Endothelial cell of umbilical vein (primary cell): ENCODE measurements at regions not wholly inside any gene's neighbourhood (a gene's known extent, or its start where the extent isn't known, plus 50 kb on each side); places are given as distances from the start of the nearest gene placed in this dataset.

Source experiments
- BruUV-seq: library from RNA; stranded (reverse); fragments of 400-500 nt; replicated peaks from 2 replicates; lab custom pipeline; 2021; lab: Mats Ljungman, UMichigan
- CTCF ChIA-PET: fragments of 300-600, 350-600 bp; sonication (Branson Sonifier 250); formaldehyde crosslinking; loops from one replicate; lab custom pipeline; 2021; ENCODE audit warnings: antibody characterized with exemption, inconsistent platforms; lab: Charles Lee
- POLR2A ChIA-PET: fragments of 300-600, 350-600 bp; sonication (Branson Sonifier 250); formaldehyde crosslinking; loops from one replicate; lab custom pipeline; 2021; ENCODE audit warnings: antibody characterized with exemption, inconsistent platforms; lab: Charles Lee
- DNase-seq: peaks from one replicate; pipeline ENCODE4 v3.0.0-alpha.2; 2011; ENCODE audit warnings: low read depth, low spot score
- FAIRE-seq: peaks from 2 replicates; lab custom pipeline; 2011; peaks lifted over from hg19 to GRCh38; lab: Jason Lieb, UNC
- H2AFZ ChIP-seq: 2 replicates; pipeline ENCODE4 v1.6.0; 2012; ENCODE audit warnings: low read depth, low read length, control low read depth, inconsistent platforms
- H3K27ac ChIP-seq: 2 replicates; pipeline ENCODE4 v1.5.1; 2011; ENCODE audit warnings: low read depth, mild to moderate bottlenecking, control low read depth, low read length, moderate library complexity; ENCODE audit not compliant: insufficient read depth
- H3K27me3 ChIP-seq, 2 experiments: 2 replicates each; pipeline versions ENCODE4 v1.6.0 to v1.6.1; 2011; ENCODE audit warnings: low read length in 2 of 2, mixed read lengths in 1 of 2; ENCODE audit not compliant: control insufficient read depth in 2 of 2, insufficient read depth in 2 of 2
- H3K36me3 ChIP-seq, 2 experiments: 2 replicates in 1 of 2; 3 replicates in 1 of 2; pipeline ENCODE4 v1.5.1; 2011; ENCODE audit warnings: low read length in 2 of 2, mild to moderate bottlenecking in 1 of 2, moderate library complexity in 1 of 2; ENCODE audit not compliant: control insufficient read depth in 2 of 2, insufficient read depth in 2 of 2; ENCODE audit errors: extremely low read depth in 1 of 2
- H3K4me1 ChIP-seq: 3 replicates; pipeline ENCODE4 v1.5.1; 2011; ENCODE audit warnings: mild to moderate bottlenecking, low read length; ENCODE audit not compliant: control insufficient read depth, insufficient read depth; ENCODE audit errors: extremely low read depth
- H3K4me2 ChIP-seq: 2 replicates; pipeline ENCODE4 v1.6.1; 2011; ENCODE audit warnings: low read length, control low read depth, mixed read lengths; ENCODE audit not compliant: insufficient read depth
- H3K4me3 ChIP-seq, 3 experiments: fragments of 200-600 bp in 1 of 3; sonication (generic), shearing (Covaris generic) in 1 of 3; replicated peaks in 1 of 3; 2 replicates each; pipeline ENCODE4 v1.5.1; 2011 to 2016; ENCODE audit warnings: control low read depth in 3 of 3, low read length in 3 of 3, mild to moderate bottlenecking in 2 of 3, inconsistent platforms in 1 of 3, low read depth in 1 of 3, moderate library complexity in 1 of 3; ENCODE audit not compliant: insufficient read depth in 1 of 3
- H3K79me2 ChIP-seq: 2 replicates; pipeline ENCODE4 v1.6.0; 2012; ENCODE audit warnings: low read length, inconsistent platforms; ENCODE audit not compliant: control insufficient read depth, insufficient read depth
- H3K9ac ChIP-seq: replicated peaks from 2 replicates; pipeline ENCODE3; 2011; ENCODE audit warnings: low read length, control low read depth; ENCODE audit not compliant: insufficient read depth; ENCODE audit errors: extremely low read depth
- H3K9me1 ChIP-seq: replicated peaks from 3 replicates; pipeline ENCODE4 v1.6.0; 2011; ENCODE audit warnings: mild to moderate bottlenecking, low read length; ENCODE audit not compliant: control insufficient read depth, insufficient read depth; ENCODE audit errors: extremely low read depth
- H3K9me3 ChIP-seq: replicated peaks from 2 replicates; pipeline ENCODE4 v1.5.1; 2012; ENCODE audit warnings: low read length, inconsistent platforms; ENCODE audit not compliant: control insufficient read depth, insufficient read depth
- H4K20me1 ChIP-seq: replicated peaks from 2 replicates; pipeline ENCODE3; 2011; ENCODE audit warnings: mild to moderate bottlenecking, low read length; ENCODE audit not compliant: control insufficient read depth, insufficient read depth; ENCODE audit errors: extremely low read depth
- EZH2 ChIP-seq: IDR thresholded peaks from 2 replicates; pipeline ENCODE4 v1.6.1; 2012; ENCODE audit warnings: borderline replicate concordance, low read depth, mild to moderate bottlenecking, moderate library complexity, low read length, inconsistent platforms; ENCODE audit not compliant: severe bottlenecking
- FOS ChIP-seq: IDR thresholded peaks from 2 replicates; pipeline ENCODE4 v1.6.1; 2011; ENCODE audit warnings: mild to moderate bottlenecking, low read length, moderate library complexity, borderline replicate concordance; ENCODE audit not compliant: insufficient read depth
- GATA2 ChIP-seq: IDR thresholded peaks from 2 replicates; pipeline ENCODE4 v1.7.0; 2011; ENCODE audit warnings: low read depth, mild to moderate bottlenecking, moderate library complexity, mixed read lengths, low read length; ENCODE audit not compliant: insufficient read length, insufficient read depth
- JUN ChIP-seq: IDR thresholded peaks from 2 replicates; pipeline ENCODE4 v1.6.1; 2011; ENCODE audit warnings: borderline replicate concordance, low read depth; ENCODE audit not compliant: insufficient read length, insufficient read depth
- MYC ChIP-seq: IDR thresholded peaks from one replicate; pipeline ENCODE4 v1.6.1; 2011; ENCODE audit warnings: mild to moderate bottlenecking, low read depth, low read length
- POLR2A ChIP-seq: IDR thresholded peaks from 2 replicates; pipeline ENCODE4 v1.6.1; 2012; ENCODE audit warnings: low read depth, mild to moderate bottlenecking, control low read depth, low read length
- POLR2AphosphoS5 ChIP-seq: IDR thresholded peaks from 2 replicates; pipeline ENCODE4 v1.6.1; 2012; ENCODE audit warnings: low read depth, mild to moderate bottlenecking, control low read depth, low read length, moderate library complexity; ENCODE audit not compliant: insufficient read depth
- dilution Hi-C: fragments of 300-500 bp; cut with MboI; formaldehyde crosslinking; loops from one replicate; pipeline ENCODE4 v1.15.0; 2019; ENCODE audit warnings: low sequenced_read_pairs; ENCODE audit not compliant: extremely low pct_ligation_motif_present
- intact Hi-C: fragments of 100-400 bp; cut with micrococcal nuclease; formaldehyde crosslinking; loops from one replicate; pipeline ENCODE4 v1.10.0; 2022
- TF ChIP-seq, protein P1 (sequence below), 2 donors: IDR thresholded peaks; 1 replicate in 1 of 2; 2 replicates in 1 of 2; pipeline ENCODE4 v1.5.1; 2011; ENCODE audit warnings: low read length in 2 of 2, mild to moderate bottlenecking in 2 of 2, moderate library complexity in 2 of 2, control low read depth in 1 of 2, inconsistent platforms in 1 of 2, low read depth in 1 of 2; ENCODE audit not compliant: insufficient read depth in 1 of 2; ENCODE audit errors: extremely low read depth in 1 of 2
- TF ChIP-seq, protein P2 (sequence below): IDR thresholded peaks from 2 replicates; pipeline ENCODE4 v1.6.1; 2011; ENCODE audit not compliant: insufficient read depth, insufficient read length

DNA sequence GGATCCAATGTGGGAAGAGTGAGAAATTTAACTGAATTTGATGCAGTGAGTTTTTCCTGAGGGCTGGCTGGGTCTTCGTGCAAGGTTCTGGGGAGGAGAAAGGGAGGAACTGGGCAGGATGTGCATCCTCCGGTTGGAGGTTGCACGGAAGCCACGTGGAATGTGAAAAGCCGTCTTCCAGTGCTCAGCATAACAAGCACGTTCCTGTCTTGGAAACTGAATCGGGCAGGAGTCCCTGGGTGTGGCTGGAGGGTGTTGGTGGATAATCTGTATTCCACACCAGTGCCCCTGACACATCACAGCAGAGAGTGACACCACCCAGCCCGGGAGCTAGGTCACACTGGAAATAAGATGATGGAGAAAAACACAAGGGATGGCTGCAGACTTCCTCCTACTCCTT, 154.3 kb downstream of the C5orf15 start:
- FAIRE-seq (no peak), DNase-seq (no peak)
- dilution Hi-C loops (no loop called here), intact Hi-C loops (no loop called here)
- no peak overlapping the region for H3K27ac ChIP-seq
- no peaks in the 10 kb centered on the region for H3K9me3 ChIP-seq
- TF ChIP-seq GATA2, result no peak
- no peak for TF ChIP-seq FOS
- no peak for TF ChIP-seq JUN
- TF ChIP-seq POLR2AphosphoS5, result no peak
- TF ChIP-seq MYC, result no peak
- TF ChIP-seq, protein P1, sequence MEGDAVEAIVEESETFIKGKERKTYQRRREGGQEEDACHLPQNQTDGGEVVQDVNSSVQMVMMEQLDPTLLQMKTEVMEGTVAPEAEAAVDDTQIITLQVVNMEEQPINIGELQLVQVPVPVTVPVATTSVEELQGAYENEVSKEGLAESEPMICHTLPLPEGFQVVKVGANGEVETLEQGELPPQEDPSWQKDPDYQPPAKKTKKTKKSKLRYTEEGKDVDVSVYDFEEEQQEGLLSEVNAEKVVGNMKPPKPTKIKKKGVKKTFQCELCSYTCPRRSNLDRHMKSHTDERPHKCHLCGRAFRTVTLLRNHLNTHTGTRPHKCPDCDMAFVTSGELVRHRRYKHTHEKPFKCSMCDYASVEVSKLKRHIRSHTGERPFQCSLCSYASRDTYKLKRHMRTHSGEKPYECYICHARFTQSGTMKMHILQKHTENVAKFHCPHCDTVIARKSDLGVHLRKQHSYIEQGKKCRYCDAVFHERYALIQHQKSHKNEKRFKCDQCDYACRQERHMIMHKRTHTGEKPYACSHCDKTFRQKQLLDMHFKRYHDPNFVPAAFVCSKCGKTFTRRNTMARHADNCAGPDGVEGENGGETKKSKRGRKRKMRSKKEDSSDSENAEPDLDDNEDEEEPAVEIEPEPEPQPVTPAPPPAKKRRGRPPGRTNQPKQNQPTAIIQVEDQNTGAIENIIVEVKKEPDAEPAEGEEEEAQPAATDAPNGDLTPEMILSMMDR (IDR thresholded peaks at IDR 0.05; ENCODE audit: extremely low read depth in 1 of 2, insufficient read depth in 1 of 2, low read depth in 1 of 2, low read length in 2 of 2), result no peak
- TF ChIP-seq EZH2, result no peak
- TF ChIP-seq, protein P2, sequence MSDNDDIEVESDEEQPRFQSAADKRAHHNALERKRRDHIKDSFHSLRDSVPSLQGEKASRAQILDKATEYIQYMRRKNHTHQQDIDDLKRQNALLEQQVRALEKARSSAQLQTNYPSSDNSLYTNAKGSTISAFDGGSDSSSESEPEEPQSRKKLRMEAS, result no peak
- no peak for TF ChIP-seq POLR2A
- H3K9me1 ChIP-seq, result no peaks in the 10 kb centered on the region
- peak overlapping the region; percentile 23 for H2AFZ ChIP-seq
- no TSS peak for BruUV-seq
- H3K4me2 ChIP-seq, result no peak overlapping the region
- ChIA-PET POLR2A (no interaction called here), CTCF (no interaction called here)
- H3K9ac ChIP-seq, result no peak overlapping the region
- H3K27me3 ChIP-seq, result peaks cover 8 to 23% of the 10 kb centered on the region in 2 experiments
- H3K4me1 ChIP-seq, result peaks cover 3% of the 10 kb centered on the region
- no peaks in the 10 kb centered on the region for H3K36me3 ChIP-seq
- H3K4me3 ChIP-seq, result no peak overlapping the region
- H3K79me2 ChIP-seq, result no peaks in the 10 kb centered on the region
- no peaks in the 10 kb centered on the region for H4K20me1 ChIP-seq
